GM21619 (cell line): ENCODE measurements at regions not wholly inside any gene's neighbourhood (a gene's known extent, or its start where the extent isn't known, plus 50 kb on each side); places are given as distances from the start of the nearest gene placed in this dataset.
"Not testable (repeated sequence)": the region's sequence is repeated elsewhere in the genome, so short reads cannot be mapped to it uniquely, and the experiment has no call there.

Experiments
- ATAC-seq: cut with Tn5 transposase; IDR thresholded peaks from one replicate; pipeline ENCODE4 v1.9.1; 2021; ENCODE audit not compliant: unreplicated experiment

- peak; percentile 50 for ATAC-seq
Observed at GRCh38 chr4:99763635-99764101, 53.0 kb upstream of the DAPP1 start.

- ATAC-seq = no peak
Observed at GRCh38 chr4:99762728-99763127, 53.9 kb upstream of the DAPP1 start.

- no peak for ATAC-seq
Observed at GRCh38 chr4:99759988-99760387, 56.6 kb upstream of the DAPP1 start.

GRCh38 chr4:99759346-99759984 lies 57.2 kb upstream of the DAPP1 start:
- no peak for ATAC-seq

GRCh38 chr4:99755223-99755944 lies 61.2 kb upstream of the DAPP1 start:
- no peak for ATAC-seq

- ATAC-seq = no peak
Observed at GRCh38 chr4:99754756-99755155, 61.9 kb upstream of the DAPP1 start.

GRCh38 chr4:99753931-99754330 lies 62.7 kb upstream of the DAPP1 start:
- ATAC-seq = no peak

GRCh38 chr4:99749445-99750391 lies 66.9 kb upstream of the DAPP1 start:
- ATAC-seq = no peak

- ATAC-seq = no peak
Observed at GRCh38 chr4:99746443-99746842, 70.2 kb upstream of the DAPP1 start.

- ATAC-seq = no peak
Observed at GRCh38 chr4:99736846-99737245, 79.2 kb upstream of the C4orf54 start.

GRCh38 chr4:99735822-99736221 lies 78.2 kb upstream of the C4orf54 start:
- no peak for ATAC-seq

GRCh38 chr4:99734583-99735322 lies 77.1 kb upstream of the C4orf54 start:
- ATAC-seq = no peak

GRCh38 chr4:99733455-99733854 lies 75.8 kb upstream of the C4orf54 start:
- ATAC-seq = not testable (repeated sequence)

- ATAC-seq = no peak
Observed at GRCh38 chr4:99729186-99729585, 71.6 kb upstream of the C4orf54 start.

- ATAC-seq = no peak
Observed at GRCh38 chr4:99724067-99724466, 66.4 kb upstream of the C4orf54 start.

GRCh38 chr4:99723612-99724011 lies 66.0 kb upstream of the C4orf54 start:
- no peak for ATAC-seq

GRCh38 chr4:99722725-99723124 lies 65.1 kb upstream of the C4orf54 start:
- no peak for ATAC-seq

- no peak for ATAC-seq
Observed at GRCh38 chr4:99722006-99722405, 64.4 kb upstream of the C4orf54 start.

GRCh38 chr4:99720206-99720605 lies 62.6 kb upstream of the C4orf54 start:
- ATAC-seq = no peak

GRCh38 chr4:99716996-99717395 lies 59.4 kb upstream of the C4orf54 start:
- no peak for ATAC-seq

GRCh38 chr4:99715286-99715685 lies 57.7 kb upstream of the C4orf54 start:
- no peak for ATAC-seq
